ENCODE measurements at regions not wholly inside any gene's neighbourhood (a gene's known extent, or its start where the extent isn't known, plus 50 kb on each side); places are given as distances from the start of the nearest gene placed in this dataset.

GRCh38 chr2:151189125-151189524 is 72.5 kb downstream of the RBM43 start:
- no peak for TF ChIP-seq CREB1 (IDR thresholded peaks at IDR 0.05; ENCODE audit: low read depth)
- TF ChIP-seq EGR1 (IDR thresholded peaks at IDR 0.05): no peak
- no peak for TF ChIP-seq EP300 (IDR thresholded peaks at IDR 0.05; ENCODE audit: borderline replicate concordance)
- TF ChIP-seq ZBTB7A (IDR thresholded peaks at IDR 0.05; ENCODE audit: low read depth): no peak
- TF ChIP-seq MAX (IDR thresholded peaks at IDR 0.05): no peak
- no peak for TF ChIP-seq YY1 (IDR thresholded peaks at IDR 0.05; ENCODE audit: low read depth)
- TF ChIP-seq CEBPB (IDR thresholded peaks at IDR 0.05): no peak
- TF ChIP-seq RAD21 (IDR thresholded peaks at IDR 0.05; ENCODE audit: low read depth): no peak
- TF ChIP-seq TCF12 (IDR thresholded peaks at IDR 0.05; ENCODE audit: low read depth): no peak
- no peak for TF ChIP-seq USF1 (IDR thresholded peaks at IDR 0.05)
- TF ChIP-seq NFIC (IDR thresholded peaks at IDR 0.05): no peak

- TF ChIP-seq TEAD4 (IDR thresholded peaks at IDR 0.05) (no peak), FOXM1 (IDR thresholded peaks at IDR 0.05; ENCODE audit: borderline replicate concordance, low read depth) (no peak), REST (IDR thresholded peaks at IDR 0.05; ENCODE audit: low read depth) (no peak), CEBPB (IDR thresholded peaks at IDR 0.05) (no peak), RAD21 (IDR thresholded peaks at IDR 0.05; ENCODE audit: low read depth) (no peak), TAF1 (IDR thresholded peaks at IDR 0.05; ENCODE audit: low read depth) (no peak), ZBTB7A (IDR thresholded peaks at IDR 0.05; ENCODE audit: low read depth) (no peak), EGR1 (IDR thresholded peaks at IDR 0.05) (no peak), TCF12 (IDR thresholded peaks at IDR 0.05; ENCODE audit: low read depth) (no peak), USF1 (IDR thresholded peaks at IDR 0.05) (no peak), YY1 (IDR thresholded peaks at IDR 0.05; ENCODE audit: low read depth) (no peak), CREB1 (IDR thresholded peaks at IDR 0.05; ENCODE audit: low read depth) (no peak), NFIC (IDR thresholded peaks at IDR 0.05) (no peak), MAX (IDR thresholded peaks at IDR 0.05) (no peak), EP300 (IDR thresholded peaks at IDR 0.05; ENCODE audit: borderline replicate concordance) (no peak)
These were observed 75.7 kb downstream of the RBM43 start for GRCh38 chr2:151186011-151186410.

- TF ChIP-seq TCF12 (IDR thresholded peaks at IDR 0.05; ENCODE audit: low read depth): no peak
- no peak for TF ChIP-seq FOXM1 (IDR thresholded peaks at IDR 0.05; ENCODE audit: borderline replicate concordance, low read depth)
These were observed 78.5 kb downstream of the RBM43 start for GRCh38 chr2:151182899-151183809.

GRCh38 chr2:151182396-151182795 is 79.3 kb downstream of the RBM43 start:
- TF ChIP-seq USF1 (IDR thresholded peaks at IDR 0.05): no peak
- no peak for TF ChIP-seq CREB1 (IDR thresholded peaks at IDR 0.05; ENCODE audit: low read depth)
- no peak for TF ChIP-seq YY1 (IDR thresholded peaks at IDR 0.05; ENCODE audit: low read depth)
- no peak for TF ChIP-seq RAD21 (IDR thresholded peaks at IDR 0.05; ENCODE audit: low read depth)
- TF ChIP-seq TEAD4 (IDR thresholded peaks at IDR 0.05): no peak
- TF ChIP-seq FOXM1 (IDR thresholded peaks at IDR 0.05; ENCODE audit: borderline replicate concordance, low read depth): no peak
- no peak for TF ChIP-seq EGR1 (IDR thresholded peaks at IDR 0.05)
- TF ChIP-seq REST (IDR thresholded peaks at IDR 0.05; ENCODE audit: low read depth): no peak
- TF ChIP-seq TAF1 (IDR thresholded peaks at IDR 0.05; ENCODE audit: low read depth): no peak
- TF ChIP-seq TCF12 (IDR thresholded peaks at IDR 0.05; ENCODE audit: low read depth): no peak
- no peak for TF ChIP-seq NFIC (IDR thresholded peaks at IDR 0.05)
- TF ChIP-seq ZBTB7A (IDR thresholded peaks at IDR 0.05; ENCODE audit: low read depth): no peak
- no peak for TF ChIP-seq CEBPB (IDR thresholded peaks at IDR 0.05)
- no peak for TF ChIP-seq MAX (IDR thresholded peaks at IDR 0.05)
- no peak for TF ChIP-seq EP300 (IDR thresholded peaks at IDR 0.05; ENCODE audit: borderline replicate concordance)

GRCh38 chr2:151181524-151181923 is 80.1 kb downstream of the RBM43 start:
- TF ChIP-seq CREB1 (IDR thresholded peaks at IDR 0.05; ENCODE audit: low read depth): no peak
- no peak for TF ChIP-seq FOXM1 (IDR thresholded peaks at IDR 0.05; ENCODE audit: borderline replicate concordance, low read depth)
- no peak for TF ChIP-seq TEAD4 (IDR thresholded peaks at IDR 0.05)
- TF ChIP-seq USF1 (IDR thresholded peaks at IDR 0.05): no peak
- TF ChIP-seq YY1 (IDR thresholded peaks at IDR 0.05; ENCODE audit: low read depth): no peak
- TF ChIP-seq RAD21 (IDR thresholded peaks at IDR 0.05; ENCODE audit: low read depth): no peak
